Activated CD4-positive, CD25-positive, alpha-beta regulatory T cell (primary cell): ENCODE measurements at regions not wholly inside any gene's neighbourhood (a gene's known extent, or its start where the extent isn't known, plus 50 kb on each side); places are given as distances from the start of the nearest gene placed in this dataset.

Experiments used
- DNase-seq, 4 experiments: peaks; one replicate each; lab custom pipeline; 2025; lab: John Stamatoyannopoulos, UW

DNA sequence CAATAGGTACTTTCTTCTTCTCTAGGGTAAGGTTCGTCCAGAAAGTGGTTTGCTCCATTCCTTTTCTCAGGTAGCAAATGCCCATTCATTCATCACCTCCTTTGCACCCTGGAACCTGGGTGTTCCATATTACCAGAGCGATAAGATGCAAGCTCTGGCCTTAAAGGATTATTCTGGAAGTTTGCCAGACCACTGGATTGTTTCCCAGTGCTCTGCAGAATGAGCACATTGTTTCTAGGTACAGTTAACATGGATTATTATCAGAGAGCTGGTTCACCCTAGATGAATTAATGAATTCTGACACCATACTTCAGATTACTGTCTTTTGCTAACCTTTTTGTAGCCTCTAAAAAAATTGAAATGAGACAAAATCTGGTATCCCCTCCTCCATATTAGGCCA is 170.9 kb upstream of the BMP4 start:
- DNase-seq: no peak

DNA sequence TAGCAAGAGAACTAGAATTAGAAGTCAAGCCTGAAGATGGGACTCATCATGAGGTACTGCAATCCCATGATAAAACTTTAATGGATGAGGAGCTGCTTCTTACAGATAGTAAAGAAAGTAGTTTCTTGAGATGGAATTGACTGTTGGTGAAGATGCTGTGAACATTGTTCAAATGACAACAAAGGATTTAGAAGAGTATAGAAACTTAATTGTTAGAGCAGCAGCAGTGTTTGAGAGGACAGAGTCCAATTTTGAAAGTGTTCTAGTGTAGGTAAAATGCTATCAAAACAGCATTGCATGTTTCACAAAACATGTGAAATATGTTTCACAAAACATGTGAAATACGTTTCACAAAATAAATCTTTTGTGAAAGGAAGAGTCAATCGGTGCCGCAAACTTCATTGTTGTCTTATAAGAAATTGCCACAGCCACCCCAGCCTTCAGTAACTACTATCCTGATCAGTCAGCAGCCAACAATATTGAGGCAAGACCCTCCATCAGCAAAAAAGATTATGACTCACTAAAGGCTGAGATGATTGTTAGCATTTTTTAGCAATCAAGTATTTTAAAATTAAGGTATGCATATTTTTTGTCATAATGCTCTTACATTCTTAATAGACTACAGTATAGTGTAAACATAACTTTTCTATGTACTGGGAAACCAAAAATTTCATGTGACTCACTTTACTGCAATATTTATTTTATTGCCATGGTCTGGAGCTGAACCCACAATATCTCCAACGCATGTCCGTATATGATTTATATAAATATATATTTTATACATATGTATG is 173.4 kb upstream of the BMP4 start:
- no peak for DNase-seq

DNA sequence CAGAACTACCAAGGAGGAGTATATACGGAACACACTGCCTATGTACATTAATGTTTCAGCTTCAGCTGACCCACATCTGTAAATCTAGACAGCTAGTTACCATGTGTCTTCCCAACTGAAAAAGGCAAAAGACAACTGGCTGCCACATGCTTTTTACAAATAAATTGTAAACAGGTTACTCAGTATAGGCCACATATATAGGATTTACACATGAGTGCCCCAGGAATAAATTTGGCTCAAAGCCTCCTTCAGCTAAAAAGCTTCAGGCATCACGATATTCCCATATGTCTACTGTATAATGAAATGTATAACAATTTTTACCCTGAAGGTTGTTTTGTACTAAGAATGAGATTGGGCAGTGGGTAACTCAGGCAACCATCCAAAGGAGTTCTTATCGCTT is 175.9 kb upstream of the BMP4 start:
- no peak for DNase-seq

DNA sequence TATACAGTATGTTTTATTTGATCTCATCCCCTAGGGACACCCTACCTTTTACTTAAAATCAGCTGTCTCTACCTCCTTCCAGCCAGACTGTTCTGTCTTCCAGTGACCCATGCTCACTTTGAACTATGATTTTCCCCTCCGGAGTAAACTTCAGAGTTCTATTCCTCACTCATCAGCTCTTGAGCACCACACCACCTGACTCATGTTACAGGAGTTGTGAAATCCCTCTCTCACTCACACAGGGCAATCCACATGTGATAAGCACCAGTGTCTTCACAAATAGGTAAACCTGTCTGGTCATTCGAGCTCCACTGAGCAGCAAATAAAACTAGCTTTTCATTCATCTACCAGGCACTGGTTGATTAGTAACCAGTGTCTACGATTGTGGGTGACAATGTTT is 177.3 kb upstream of the BMP4 start:
- DNase-seq: no peak

DNA sequence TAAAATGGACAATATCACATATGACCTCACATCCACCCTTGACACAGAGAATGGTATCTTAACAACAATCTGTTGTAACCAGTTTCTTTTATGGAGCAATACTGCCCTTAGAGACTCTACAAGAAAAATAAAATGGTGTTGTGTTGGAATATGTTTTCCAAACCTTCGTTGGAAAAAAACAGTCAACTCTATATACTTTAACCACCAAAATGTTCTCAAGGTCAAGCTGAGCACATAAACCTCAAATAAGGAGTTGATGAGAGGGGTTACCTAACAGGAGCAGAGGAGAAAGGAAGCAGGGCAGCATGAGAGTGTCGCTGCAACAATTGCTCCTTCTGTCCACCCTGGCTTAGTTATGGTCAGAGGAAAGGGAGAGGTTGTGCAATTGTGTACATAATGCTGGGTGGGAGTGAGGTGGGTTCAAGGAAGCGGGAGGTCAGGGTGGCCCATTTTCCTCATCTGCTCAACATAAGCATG is 179.2 kb upstream of the BMP4 start:
- no peak for DNase-seq

DNA sequence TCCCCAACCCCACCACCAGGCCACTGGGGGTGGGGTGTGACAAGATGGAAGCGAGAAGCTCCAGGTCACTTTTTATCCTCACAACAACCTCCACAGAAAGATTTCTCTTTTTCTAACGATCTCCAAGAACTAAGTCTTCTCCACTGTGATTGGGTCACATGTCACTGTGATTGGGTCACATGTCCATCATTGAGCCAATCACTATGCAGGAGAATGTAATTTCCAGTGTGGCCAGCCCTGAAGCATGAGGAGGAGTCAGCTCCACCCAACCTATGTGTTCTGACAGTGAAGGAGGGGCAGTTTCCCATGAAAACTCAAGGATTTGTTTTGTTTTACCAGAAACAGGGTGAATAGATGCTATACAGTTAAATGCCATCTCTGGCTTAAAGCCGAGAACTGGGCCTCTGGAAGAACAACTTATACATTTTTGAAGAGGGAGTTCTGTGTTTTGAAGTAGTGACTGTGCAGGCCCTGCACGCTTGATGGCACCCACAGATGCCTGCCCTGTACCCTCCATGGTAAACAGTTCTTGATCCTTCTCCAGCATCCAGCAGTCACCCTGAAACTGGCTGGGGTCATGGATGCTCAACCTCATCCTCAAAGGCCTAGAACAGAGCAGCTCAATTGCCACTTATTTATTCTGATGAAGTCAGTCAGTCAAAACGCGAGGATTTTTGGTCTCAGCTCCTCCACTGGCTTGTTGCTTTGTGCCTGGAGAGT is 180.4 kb upstream of the BMP4 start:
- no peak for DNase-seq

DNA sequence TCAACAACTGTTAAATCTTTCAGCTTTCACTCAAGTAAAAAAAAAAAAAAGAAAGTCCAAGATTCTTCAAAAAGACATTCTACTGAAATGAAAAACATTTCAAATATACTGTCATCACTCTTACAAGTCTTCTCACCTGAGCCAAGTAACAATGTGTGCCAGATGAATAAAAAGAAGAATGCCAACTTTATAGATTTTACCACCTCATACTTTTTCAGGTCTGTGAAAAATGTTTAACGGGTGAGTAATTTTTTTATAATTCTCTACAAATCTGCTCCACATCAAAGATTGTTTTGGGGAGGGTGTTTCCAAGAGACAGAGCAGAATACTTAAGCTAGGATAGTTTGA is 181.0 kb upstream of the BMP4 start:
- no peak for DNase-seq

DNA sequence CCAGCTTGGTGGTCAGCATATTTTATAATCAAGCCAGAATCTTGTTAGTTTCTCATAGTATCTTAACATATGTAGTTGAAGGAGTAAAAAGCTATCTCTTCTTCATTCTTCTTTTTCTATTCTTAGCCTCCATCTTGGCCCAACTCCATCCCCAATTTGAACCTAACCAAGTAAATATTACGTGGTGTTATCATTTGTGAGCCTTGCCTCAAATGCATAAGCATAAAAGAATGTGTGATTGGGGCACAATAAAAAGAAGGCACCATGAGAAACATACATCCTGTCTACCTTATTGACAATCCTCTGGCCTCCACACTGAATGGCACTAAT is 181.4 kb upstream of the BMP4 start:
- DNase-seq: no peak

DNA sequence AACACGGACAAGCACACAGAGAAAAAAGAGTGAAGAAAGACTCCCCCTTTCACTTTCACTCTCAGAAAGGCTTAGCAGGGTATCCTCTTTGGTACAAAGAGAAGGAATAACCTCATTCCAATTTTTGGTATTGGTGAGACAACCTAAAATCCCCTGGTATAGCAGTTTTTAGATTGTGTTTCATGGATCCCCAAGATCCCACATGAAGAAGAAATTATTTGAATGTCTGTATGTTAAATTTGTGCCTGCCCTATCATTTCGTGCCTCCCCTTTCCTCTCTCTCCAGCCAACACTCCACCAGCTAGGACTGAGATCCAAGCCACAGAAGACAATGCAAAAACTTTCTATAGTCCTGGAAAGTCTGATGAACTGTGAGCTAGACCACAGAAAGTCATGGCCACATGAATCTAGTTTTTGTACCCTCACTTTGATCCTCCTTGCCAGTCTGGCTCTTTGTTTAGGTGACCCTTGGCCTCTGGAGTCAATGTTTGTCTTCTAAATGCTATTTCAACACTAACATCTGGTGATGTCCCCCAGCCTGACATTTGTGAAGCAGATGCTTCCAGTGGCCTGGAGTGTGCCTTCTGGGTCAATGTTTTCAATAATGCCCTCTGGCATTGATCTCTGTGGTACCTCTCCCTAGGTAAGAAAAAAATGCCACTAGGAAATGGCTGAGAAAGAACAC is 181.9 kb upstream of the BMP4 start:
- no peak for DNase-seq

DNA sequence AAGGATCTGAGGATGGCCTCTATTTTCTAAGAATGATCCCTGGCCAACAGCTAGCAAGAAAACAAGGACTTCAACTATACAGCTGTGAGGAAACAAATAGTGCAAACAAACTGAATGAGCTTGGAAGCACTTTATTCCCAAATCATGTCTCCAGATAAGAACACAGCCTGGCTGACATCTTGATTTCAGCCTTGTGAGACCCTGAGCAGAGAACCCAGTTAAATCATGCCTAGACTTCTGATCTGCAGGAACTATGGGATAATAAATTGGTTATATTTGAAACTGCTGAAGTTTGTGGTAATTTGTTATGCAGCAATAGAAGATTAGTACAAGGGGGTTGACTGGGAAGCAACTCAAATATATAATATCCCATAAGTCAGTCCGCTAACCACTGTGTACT is 183.9 kb upstream of the BMP4 start:
- no peak for DNase-seq

DNA sequence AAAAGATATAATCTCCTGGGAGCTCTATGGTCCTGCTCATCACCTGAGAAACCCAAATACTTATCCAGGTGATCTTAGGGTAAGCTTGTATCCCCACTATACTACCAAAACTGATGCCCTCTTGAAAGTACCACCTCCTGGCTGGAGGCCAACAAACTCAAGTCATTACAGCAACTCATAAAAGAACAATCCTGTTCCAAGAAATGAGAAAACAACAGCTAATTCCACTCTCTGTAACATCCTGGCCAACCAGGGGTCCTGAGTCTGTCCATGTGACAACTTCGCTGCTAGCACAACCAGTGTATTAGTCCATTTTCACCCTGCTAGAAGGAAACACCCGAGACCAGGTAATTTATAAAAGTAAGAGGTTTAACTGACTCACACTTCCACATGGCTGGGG is 190.0 kb upstream of the BMP4 start:
- DNase-seq: no peak

DNA sequence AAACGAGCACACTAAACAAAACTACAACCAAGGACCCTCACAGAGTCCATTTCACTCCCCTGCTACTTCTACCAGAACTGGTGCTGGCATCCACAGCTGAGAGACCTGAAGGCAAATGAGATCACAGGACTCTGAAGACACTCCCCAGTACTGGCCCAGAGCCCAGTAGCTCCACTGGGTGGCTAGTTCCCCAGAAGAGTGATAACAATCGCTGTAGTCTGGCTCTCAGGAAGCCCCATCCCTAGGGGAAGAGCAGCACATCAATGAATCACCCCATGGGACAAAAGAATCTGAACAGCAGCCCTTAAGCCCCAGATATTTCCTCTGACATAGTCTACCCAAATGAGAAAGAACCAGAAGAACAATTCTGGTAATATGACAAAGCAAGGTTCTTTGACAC is 190.7 kb upstream of the BMP4 start:
- DNase-seq: no peak

DNA sequence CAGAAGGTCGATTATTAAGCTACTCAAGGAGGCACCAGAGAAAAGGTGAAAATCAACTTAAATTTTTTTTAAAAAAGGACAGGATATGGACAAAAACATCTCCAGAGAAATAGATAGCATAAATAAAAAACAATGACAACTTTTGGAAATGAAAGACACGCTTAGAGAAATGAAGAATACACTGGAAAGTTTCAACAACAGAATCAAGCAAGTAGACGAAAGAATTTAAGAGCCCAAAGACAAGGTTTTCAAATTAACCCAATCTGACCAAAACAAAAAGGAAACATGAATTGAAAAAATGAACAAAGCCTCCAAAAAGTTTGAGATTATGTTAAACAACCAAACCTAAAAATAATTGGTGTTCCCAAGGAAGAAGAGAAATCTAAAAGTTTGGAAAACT is 191.1 kb upstream of the BMP4 start:
- DNase-seq: no peak

DNA sequence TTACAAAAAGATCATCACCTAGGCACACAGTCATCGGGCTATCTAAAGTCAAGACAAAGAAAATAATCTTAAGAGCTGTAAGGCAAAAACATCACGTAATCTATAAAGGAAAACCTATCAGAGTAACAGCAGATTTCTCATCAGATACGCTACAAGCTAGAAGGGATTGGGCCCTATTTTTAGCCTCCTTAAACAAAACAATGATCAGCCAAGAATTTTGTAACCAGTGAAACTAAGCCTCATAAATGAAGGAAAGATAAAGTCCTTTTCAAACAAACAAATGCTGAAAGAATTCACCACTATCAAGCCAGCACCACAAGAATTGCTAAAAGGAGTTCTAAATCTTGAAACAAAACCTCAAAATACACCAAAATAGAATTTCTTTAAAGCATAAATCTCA is 191.6 kb upstream of the BMP4 start:
- no peak for DNase-seq

DNA sequence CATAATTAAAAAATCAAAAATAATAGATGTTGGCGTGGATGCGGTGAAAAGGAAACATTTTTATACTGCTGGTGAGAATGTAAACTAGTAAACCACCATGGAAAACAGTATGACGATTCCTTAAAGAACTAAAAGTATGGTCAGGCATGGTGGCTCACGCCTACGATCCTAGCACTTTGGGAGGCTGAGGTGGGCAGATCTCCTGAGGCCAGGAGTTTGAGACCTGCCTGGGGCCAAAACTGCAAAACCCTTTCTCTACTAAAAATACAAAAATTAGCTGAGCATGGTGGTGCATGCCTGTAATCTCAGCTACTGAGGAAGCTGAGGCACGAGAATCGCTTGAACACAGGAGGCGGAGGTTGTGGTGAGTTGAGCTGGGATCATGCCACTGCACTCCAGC is 195.7 kb upstream of the BMP4 start:
- no peak for DNase-seq

DNA sequence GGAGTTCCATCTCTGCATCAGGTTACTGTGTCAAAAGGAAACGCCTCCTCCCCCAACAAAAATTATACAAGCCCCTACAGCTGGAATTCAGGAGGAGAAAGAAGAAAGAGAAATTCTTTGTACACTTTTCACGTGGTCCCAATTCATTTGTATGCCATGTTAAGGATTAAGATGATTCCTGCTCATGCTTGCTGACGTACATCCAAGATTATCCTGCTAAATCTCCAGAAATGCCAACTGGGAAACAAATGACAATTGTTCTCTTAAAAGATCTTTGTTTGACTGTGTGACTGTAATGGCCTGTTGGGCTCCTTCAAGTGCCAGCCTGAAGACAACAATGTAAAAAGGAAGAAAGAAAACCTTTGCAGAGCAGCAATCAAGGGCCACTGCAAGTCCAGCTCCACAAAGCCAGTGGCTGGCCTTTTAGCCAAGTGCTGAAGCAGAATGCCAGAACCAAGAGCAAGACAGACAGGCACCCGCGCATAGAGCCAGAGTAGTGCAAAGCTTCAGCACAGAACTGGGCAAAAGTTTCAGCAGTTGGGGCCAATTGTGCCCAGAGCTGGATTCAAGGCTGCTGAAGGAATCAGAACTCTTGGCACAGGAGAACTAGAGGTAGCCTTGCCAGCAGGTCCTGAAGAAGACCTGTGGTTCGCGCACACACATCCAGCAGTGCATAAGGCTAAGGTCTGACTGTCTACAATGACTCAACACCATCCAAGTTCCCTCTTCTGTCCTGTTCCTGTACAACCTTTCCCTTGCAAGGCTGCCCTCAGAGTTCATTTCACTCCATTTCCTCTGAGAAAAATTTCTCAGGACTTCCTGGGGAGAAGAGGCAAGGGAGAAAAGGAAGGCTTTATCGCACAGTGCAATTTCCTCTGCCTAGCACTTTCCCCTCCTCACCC is 209.7 kb upstream of the BMP4 start:
- no peak for DNase-seq

DNA sequence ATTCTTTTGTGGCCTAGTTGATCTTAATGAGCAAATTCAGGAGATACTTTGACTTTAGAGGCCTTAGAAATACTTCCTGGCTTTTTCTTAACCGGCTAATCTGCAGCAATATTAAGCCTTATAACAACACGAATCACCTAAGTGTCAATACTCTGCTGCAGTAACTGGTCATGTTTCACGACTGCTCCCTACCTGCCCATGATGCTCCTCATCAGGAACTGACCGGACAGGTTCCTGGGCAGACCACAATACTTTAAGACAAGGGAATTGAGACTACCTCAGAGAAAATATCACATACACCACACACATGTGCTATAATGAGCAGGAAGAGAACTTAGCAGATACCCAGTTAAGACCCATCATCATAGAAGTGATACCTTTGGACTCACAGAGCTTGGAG is 211.9 kb upstream of the BMP4 start:
- no peak for DNase-seq

DNA sequence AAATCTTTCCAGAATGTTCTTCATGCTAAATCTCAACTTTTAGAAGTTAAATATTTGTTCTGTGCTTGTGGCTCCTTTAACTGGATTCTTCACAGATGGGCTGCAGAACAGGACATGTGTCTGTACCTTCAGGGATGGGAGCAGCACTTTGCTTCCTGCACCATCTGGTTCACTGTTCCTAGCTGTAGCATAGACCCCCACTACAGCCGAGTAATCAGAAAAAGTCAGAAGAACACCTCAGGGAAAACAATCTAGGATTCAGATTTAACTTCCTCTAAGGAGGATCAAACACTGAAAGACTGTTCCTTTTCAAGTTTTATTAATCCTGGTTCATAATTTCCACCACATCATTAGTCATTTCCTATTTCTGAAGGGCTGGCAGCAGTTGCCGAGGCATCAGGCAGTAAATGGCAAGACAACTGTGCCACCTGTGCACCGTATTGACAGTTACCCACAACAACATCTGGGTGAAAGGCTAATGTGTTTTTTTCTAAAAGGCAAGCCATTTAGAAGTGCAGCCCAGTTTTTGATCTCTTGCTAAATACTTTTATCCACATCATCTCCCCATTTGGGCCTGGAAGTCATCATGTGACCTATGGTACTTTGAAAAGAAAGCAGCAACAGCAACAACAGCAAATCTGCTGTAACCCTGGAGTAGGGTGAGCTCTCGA is 212.8 kb upstream of the BMP4 start:
- DNase-seq: no peak

DNA sequence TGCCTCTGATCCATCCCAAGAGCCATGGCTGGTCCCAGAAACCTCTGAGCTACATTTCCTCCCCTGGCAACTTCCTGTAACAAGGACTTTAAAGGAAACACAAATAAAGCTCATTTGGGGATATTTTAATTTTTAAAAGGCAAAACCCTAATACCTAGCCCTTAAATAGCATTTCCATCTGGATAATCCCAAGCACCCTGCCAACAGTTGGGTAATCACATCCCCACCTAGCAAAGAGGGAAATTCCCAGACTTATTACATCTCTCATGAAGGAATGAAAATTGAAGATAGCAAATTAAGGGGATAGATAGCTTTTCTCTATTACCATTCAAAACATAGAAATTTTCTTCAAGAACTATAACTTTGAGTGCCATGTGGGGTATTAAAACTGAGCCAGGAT is 213.7 kb upstream of the BMP4 start:
- DNase-seq: no peak

DNA sequence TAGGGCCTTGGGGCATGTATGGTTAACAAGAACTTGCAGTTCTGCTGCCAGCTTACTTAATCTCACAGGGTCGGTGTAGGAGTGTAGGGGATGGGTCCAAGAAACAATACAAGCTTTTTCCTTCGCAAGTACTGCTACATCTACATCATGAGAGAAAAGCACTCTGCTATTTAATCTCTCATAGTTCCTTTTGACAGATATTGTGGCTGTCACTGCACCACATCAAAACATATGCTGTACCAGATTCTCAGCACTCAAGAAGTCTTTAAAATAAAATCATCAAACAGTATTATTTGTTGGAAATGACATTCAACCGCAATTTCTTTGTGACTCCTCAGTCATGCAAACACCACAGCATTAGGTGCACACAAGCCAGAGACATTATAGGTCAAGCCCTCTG is 215.5 kb upstream of the BMP4 start:
- no peak for DNase-seq

DNA sequence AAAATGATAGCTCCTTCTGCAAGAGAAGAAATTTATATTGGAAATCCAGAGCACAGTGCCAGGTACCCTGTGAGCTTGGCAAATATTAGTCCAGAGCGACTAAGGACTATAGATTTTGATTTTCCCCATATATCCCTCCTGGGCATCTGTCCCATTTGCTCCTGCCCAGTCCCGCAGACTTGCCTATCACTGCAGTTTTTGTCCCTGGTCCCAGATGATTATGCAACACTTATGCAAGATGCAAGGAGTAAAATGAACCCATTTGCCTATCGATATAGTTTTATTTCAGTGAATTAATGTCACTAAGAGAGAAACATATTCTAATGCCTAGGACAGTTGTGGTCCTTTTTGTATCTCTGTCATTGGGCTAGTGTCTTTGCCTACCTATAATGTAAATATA is 215.9 kb upstream of the BMP4 start:
- no peak for DNase-seq

DNA sequence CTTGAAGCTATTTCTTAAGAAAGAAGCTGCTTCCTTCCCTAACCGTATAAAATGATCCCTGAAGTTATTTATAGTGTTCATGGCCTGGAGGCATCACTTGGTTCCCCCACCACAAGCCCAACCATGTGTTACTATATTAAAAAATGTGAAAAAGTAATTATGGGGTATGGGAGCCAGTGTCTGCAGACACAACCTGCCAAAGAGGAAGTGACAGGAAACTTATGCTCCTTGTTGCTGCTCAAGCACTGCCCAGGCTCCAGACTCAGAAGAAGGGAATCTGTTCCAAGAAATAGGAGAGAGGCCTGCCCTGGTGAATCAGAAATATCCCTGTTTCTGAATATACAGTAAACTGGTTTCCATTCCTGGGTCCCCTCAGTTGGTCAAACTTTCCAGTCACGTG is 217.2 kb upstream of the BMP4 start:
- DNase-seq: no peak
